Loucy (cell line): ENCODE measurements at regions not wholly inside any gene's neighbourhood (a gene's known extent, or its start where the extent isn't known, plus 50 kb on each side); places are given as distances from the start of the nearest gene placed in this dataset.
A peak's percentile ranks its signal among the peaks of the same experiment; 100 is the strongest.

Source experiments
- H2AFZ ChIP-seq: fragments of 200-600 bp; sonication (generic); 2 replicates; pipeline ENCODE4 v1.6.0; 2016; ENCODE audit warnings: antibody characterized with exemption, mild to moderate bottlenecking, low read length, moderate library complexity
- H3F3A ChIP-seq: fragments of 200-600 bp; 2 replicates; pipeline ENCODE4 v1.6.0; 2016; ENCODE audit warnings: antibody characterized with exemption, low read depth, mild to moderate bottlenecking
- H3K27me3 ChIP-seq: fragments of 200-600 bp; sonication (generic); 2 replicates; pipeline ENCODE4 v1.6.1; 2014; ENCODE audit warnings: low read length, mild to moderate bottlenecking; ENCODE audit not compliant: insufficient read depth, poor library complexity, severe bottlenecking
- H3K36me3 ChIP-seq: fragments of 200-600 bp; sonication (generic); 2 replicates; pipeline ENCODE4 v1.6.1; 2016; ENCODE audit warnings: low read length; ENCODE audit not compliant: insufficient read depth
- H3K4me1 ChIP-seq: fragments of 200-600 bp; sonication (generic); 2 replicates; pipeline ENCODE4 v1.5.1; 2014; ENCODE audit warnings: low read length, mild to moderate bottlenecking; ENCODE audit not compliant: insufficient read depth, poor library complexity, severe bottlenecking
- H3K4me2 ChIP-seq: fragments of 200-600 bp; sonication (generic); 2 replicates; pipeline ENCODE4 v1.6.0; 2014; ENCODE audit warnings: antibody characterized with exemption, low read length, low read depth, mild to moderate bottlenecking; ENCODE audit not compliant: poor library complexity, severe bottlenecking
- H3K4me3 ChIP-seq: fragments of 200-600 bp; sonication (generic); 2 replicates; pipeline ENCODE4 v1.5.1; 2014; ENCODE audit warnings: low read length, mild to moderate bottlenecking, mixed read lengths; ENCODE audit not compliant: poor library complexity, severe bottlenecking
- H3K79me2 ChIP-seq: fragments of 200-600 bp; sonication (generic); 2 replicates; pipeline ENCODE4 v1.6.1; 2014; ENCODE audit warnings: low read length; ENCODE audit not compliant: insufficient read depth
- H3K9ac ChIP-seq: fragments of 200-600 bp; sonication (generic); 2 replicates; pipeline ENCODE4 v1.6.0; 2014; ENCODE audit warnings: mild to moderate bottlenecking, low read depth, low read length, moderate library complexity; ENCODE audit not compliant: poor library complexity, severe bottlenecking
- H3K9me2 ChIP-seq: fragments of 200-600 bp; sonication (generic); replicated peaks from 2 replicates; pipeline ENCODE4 v1.6.1; 2016; ENCODE audit warnings: low read depth, low read length, mixed read lengths
- H3K9me3 ChIP-seq: fragments of 200-600 bp; sonication (generic); 2 replicates; pipeline ENCODE4 v1.6.1; 2014; ENCODE audit warnings: mild to moderate bottlenecking, antibody characterized with exemption, low read length, low read depth; ENCODE audit not compliant: insufficient read depth
- H4K20me1 ChIP-seq: fragments of 200-600 bp; sonication (generic); 2 replicates; pipeline ENCODE4 v1.6.0; 2014; ENCODE audit warnings: antibody characterized with exemption, low read length, mild to moderate bottlenecking; ENCODE audit not compliant: insufficient read depth, poor library complexity, severe bottlenecking
- CTCF ChIP-seq: fragments of 200-600 bp; sonication (generic); conservative IDR thresholded peaks from 2 replicates; pipeline ENCODE4 v1.5.1; 2014; ENCODE audit warnings: mild to moderate bottlenecking, antibody characterized with exemption, low read length
- EZH2phosphoT487 ChIP-seq: fragments of 200-600 bp; IDR thresholded peaks from 2 replicates; pipeline ENCODE4 v1.6.1; 2018; ENCODE audit warnings: antibody characterized with exemption, mild to moderate bottlenecking, moderate library complexity, borderline replicate concordance

GRCh38 chr14:95445161-95445560, 71.3 kb downstream of the SYNE3 start:
- TF ChIP-seq EZH2phosphoT487 (no peak), CTCF (no peak)
- Histone ChIP-seq H3K9ac (no peak overlapping the region), H3K79me2 (no peaks in the 10 kb centered on the region), H2AFZ (no peak overlapping the region), H3K9me3 (no peaks in the 10 kb centered on the region), H3K36me3 (no peaks in the 10 kb centered on the region), H3F3A (no peaks in the 10 kb centered on the region), H3K4me3 (no peak overlapping the region), H3K27me3 (no peaks in the 10 kb centered on the region), H4K20me1 (no peaks in the 10 kb centered on the region), H3K4me1 (peaks cover 7% of the 10 kb centered on the region), H3K9me2 (no peaks in the 10 kb centered on the region), H3K4me2 (no peak overlapping the region)

- no peak for TF ChIP-seq CTCF
- TF ChIP-seq EZH2phosphoT487 = no peak
- Histone ChIP-seq H3K9me3 (no peaks in the 10 kb centered on the region), H3K79me2 (no peaks in the 10 kb centered on the region), H3K4me1 (peaks cover 7% of the 10 kb centered on the region), H3K36me3 (no peaks in the 10 kb centered on the region), H3K4me2 (no peak overlapping the region), H4K20me1 (no peaks in the 10 kb centered on the region), H3K27me3 (no peaks in the 10 kb centered on the region), H3K4me3 (no peak overlapping the region), H3F3A (no peaks in the 10 kb centered on the region), H2AFZ (no peak overlapping the region), H3K9ac (no peak overlapping the region), H3K9me2 (no peaks in the 10 kb centered on the region)
These were observed 72.0 kb downstream of the SYNE3 start for GRCh38 chr14:95444132-95445129.

- Histone ChIP-seq H3K9ac (peak overlapping the region; percentile 21), H4K20me1 (no peaks in the 10 kb centered on the region), H3K4me2 (no peak overlapping the region), H3K9me3 (no peaks in the 10 kb centered on the region), H3K27me3 (no peaks in the 10 kb centered on the region), H3K36me3 (no peaks in the 10 kb centered on the region), H3K4me3 (no peak overlapping the region), H3K4me1 (peaks cover 7% of the 10 kb centered on the region), H2AFZ (peak overlapping the region; percentile 16), H3K9me2 (no peaks in the 10 kb centered on the region), H3F3A (no peaks in the 10 kb centered on the region), H3K79me2 (no peaks in the 10 kb centered on the region)
- TF ChIP-seq CTCF (peak; percentile 95), EZH2phosphoT487 (no peak)
These were observed 73.8 kb downstream of the SYNE3 start for GRCh38 chr14:95442633-95443021.
